ENCODE measurements at regions not wholly inside any gene's neighbourhood (a gene's known extent, or its start where the extent isn't known, plus 50 kb on each side); places are given as distances from the start of the nearest gene placed in this dataset.

DNA sequence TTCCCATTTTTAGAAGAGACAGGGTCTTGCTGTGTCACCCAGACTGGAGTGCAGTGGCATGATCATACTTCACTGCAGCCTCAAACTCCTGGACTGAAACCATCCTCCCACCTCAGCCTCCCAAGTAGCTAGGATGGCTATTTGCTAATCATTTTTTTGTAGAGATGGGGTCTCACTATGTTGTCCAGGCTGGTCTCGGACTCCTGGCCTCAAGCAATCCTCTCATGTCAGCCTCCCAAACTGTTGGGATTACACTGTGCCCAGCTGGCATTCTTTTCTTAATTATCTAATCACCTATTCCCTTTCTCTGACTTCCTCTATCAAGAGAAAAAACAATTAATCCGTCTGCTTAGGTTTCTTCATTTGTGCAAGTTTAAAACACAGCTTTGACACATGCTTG is 172.5 kb upstream of the TRIM24 start:
- TF ChIP-seq, protein P1, sequence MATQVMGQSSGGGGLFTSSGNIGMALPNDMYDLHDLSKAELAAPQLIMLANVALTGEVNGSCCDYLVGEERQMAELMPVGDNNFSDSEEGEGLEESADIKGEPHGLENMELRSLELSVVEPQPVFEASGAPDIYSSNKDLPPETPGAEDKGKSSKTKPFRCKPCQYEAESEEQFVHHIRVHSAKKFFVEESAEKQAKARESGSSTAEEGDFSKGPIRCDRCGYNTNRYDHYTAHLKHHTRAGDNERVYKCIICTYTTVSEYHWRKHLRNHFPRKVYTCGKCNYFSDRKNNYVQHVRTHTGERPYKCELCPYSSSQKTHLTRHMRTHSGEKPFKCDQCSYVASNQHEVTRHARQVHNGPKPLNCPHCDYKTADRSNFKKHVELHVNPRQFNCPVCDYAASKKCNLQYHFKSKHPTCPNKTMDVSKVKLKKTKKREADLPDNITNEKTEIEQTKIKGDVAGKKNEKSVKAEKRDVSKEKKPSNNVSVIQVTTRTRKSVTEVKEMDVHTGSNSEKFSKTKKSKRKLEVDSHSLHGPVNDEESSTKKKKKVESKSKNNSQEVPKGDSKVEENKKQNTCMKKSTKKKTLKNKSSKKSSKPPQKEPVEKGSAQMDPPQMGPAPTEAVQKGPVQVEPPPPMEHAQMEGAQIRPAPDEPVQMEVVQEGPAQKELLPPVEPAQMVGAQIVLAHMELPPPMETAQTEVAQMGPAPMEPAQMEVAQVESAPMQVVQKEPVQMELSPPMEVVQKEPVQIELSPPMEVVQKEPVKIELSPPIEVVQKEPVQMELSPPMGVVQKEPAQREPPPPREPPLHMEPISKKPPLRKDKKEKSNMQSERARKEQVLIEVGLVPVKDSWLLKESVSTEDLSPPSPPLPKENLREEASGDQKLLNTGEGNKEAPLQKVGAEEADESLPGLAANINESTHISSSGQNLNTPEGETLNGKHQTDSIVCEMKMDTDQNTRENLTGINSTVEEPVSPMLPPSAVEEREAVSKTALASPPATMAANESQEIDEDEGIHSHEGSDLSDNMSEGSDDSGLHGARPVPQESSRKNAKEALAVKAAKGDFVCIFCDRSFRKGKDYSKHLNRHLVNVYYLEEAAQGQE (IDR thresholded peaks at IDR 0.05; ENCODE audit: borderline replicate concordance), result no peak
- no peak for TF ChIP-seq RAD21 (conservative IDR thresholded peaks at IDR 0.05)
- TF ChIP-seq, protein P2, sequence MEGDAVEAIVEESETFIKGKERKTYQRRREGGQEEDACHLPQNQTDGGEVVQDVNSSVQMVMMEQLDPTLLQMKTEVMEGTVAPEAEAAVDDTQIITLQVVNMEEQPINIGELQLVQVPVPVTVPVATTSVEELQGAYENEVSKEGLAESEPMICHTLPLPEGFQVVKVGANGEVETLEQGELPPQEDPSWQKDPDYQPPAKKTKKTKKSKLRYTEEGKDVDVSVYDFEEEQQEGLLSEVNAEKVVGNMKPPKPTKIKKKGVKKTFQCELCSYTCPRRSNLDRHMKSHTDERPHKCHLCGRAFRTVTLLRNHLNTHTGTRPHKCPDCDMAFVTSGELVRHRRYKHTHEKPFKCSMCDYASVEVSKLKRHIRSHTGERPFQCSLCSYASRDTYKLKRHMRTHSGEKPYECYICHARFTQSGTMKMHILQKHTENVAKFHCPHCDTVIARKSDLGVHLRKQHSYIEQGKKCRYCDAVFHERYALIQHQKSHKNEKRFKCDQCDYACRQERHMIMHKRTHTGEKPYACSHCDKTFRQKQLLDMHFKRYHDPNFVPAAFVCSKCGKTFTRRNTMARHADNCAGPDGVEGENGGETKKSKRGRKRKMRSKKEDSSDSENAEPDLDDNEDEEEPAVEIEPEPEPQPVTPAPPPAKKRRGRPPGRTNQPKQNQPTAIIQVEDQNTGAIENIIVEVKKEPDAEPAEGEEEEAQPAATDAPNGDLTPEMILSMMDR (IDR thresholded peaks at IDR 0.05; ENCODE audit: poor library complexity, severe bottlenecking), result no peak
- TF ChIP-seq TAF1 (IDR thresholded peaks at IDR 0.05; ENCODE audit: low read depth), result no peak
- no peak for TF ChIP-seq SMC3 (conservative IDR thresholded peaks at IDR 0.05; ENCODE audit: poor library complexity)
- no peak for TF ChIP-seq EZH2 (IDR thresholded peaks at IDR 0.05; ENCODE audit: borderline replicate concordance, insufficient read depth, low read length, poor library complexity, severe bottlenecking)
- no peak for TF ChIP-seq MXI1 (conservative IDR thresholded peaks at IDR 0.05; ENCODE audit: poor library complexity, severe bottlenecking)
- TF ChIP-seq EP300 (conservative IDR thresholded peaks at IDR 0.05; ENCODE audit: poor library complexity, severe bottlenecking), result no peak
- TF ChIP-seq POLR2AphosphoS5 (IDR thresholded peaks at IDR 0.05), result no peak
- Histone ChIP-seq H3K4me3 (ENCODE audit: low read length) (no peak overlapping the region), H3K27me3 (ENCODE audit: insufficient read depth, low read depth, low read length) (no peaks in the 10 kb centered on the region)

DNA sequence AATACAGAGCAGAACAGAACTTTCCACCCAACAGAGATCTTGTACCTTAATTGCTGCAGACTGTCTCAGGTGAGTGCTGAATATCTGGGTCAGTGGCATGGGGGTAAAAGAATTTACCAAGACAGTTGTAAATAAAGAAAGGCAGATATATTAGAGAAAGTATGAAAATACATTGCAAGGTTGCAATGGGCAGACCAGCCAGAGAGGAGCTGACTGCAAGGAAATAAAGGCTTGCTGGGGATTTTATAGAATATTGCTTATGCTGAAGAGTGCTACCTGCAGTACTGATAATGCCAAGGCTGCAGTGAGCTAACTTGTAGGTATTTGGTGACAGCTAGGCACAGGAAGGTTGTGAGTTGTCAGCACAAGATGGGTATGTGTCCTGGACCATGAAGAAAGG is 171.0 kb upstream of the TRIM24 start:
- H2AFZ ChIP-seq (ENCODE audit: low read depth, low read length), result no peak overlapping the region
- no peaks in the 10 kb centered on the region for H3K9me3 ChIP-seq (ENCODE audit: low read length)
- TF ChIP-seq EP300 (conservative IDR thresholded peaks at IDR 0.05; ENCODE audit: poor library complexity, severe bottlenecking) (no peak), POLR2AphosphoS5 (IDR thresholded peaks at IDR 0.05) (no peak), EZH2 (IDR thresholded peaks at IDR 0.05; ENCODE audit: borderline replicate concordance, insufficient read depth, low read length, poor library complexity, severe bottlenecking) (no peak)
- no peak overlapping the region for H3K4me3 ChIP-seq (ENCODE audit: low read length)
- H3K36me3 ChIP-seq (ENCODE audit: insufficient read depth, low read length), result no peaks in the 10 kb centered on the region
- H3K9ac ChIP-seq (ENCODE audit: low read length), result no peak overlapping the region
- no peaks in the 10 kb centered on the region for H3K79me2 ChIP-seq (replicated peaks; ENCODE audit: insufficient read depth, low read length)
- H3K9me2 ChIP-seq (ENCODE audit: insufficient read depth, low read length), result no peaks in the 10 kb centered on the region
- H4K20me1 ChIP-seq (ENCODE audit: insufficient read depth), result no peaks in the 10 kb centered on the region
- H3K4me2 ChIP-seq (ENCODE audit: low read length), result no peak overlapping the region
- no peaks in the 10 kb centered on the region for H3K27me3 ChIP-seq (ENCODE audit: insufficient read depth, low read depth, low read length)
- H3F3A ChIP-seq (ENCODE audit: insufficient read depth, low read length, poor library complexity, severe bottlenecking), result no peaks in the 10 kb centered on the region
- H3K27ac ChIP-seq (ENCODE audit: low read length), result no peak overlapping the region

More for the DNA sequence above, 172.5 kb upstream of the TRIM24 start:
- Histone ChIP-seq H2AFZ (ENCODE audit: low read depth, low read length) (no peak overlapping the region), H3K9me2 (ENCODE audit: insufficient read depth, low read length) (no peaks in the 10 kb centered on the region), H3K79me2 (replicated peaks; ENCODE audit: insufficient read depth, low read length) (no peaks in the 10 kb centered on the region), H3K27ac (ENCODE audit: low read length) (no peak overlapping the region), H3K36me3 (ENCODE audit: insufficient read depth, low read length) (no peaks in the 10 kb centered on the region), H3K9ac (ENCODE audit: low read length) (no peak overlapping the region), H3K4me2 (ENCODE audit: low read length) (no peak overlapping the region), H3K9me3 (ENCODE audit: low read length) (no peaks in the 10 kb centered on the region), H4K20me1 (ENCODE audit: insufficient read depth) (no peaks in the 10 kb centered on the region), H3F3A (ENCODE audit: insufficient read depth, low read length, poor library complexity, severe bottlenecking) (no peaks in the 10 kb centered on the region)

DNA sequence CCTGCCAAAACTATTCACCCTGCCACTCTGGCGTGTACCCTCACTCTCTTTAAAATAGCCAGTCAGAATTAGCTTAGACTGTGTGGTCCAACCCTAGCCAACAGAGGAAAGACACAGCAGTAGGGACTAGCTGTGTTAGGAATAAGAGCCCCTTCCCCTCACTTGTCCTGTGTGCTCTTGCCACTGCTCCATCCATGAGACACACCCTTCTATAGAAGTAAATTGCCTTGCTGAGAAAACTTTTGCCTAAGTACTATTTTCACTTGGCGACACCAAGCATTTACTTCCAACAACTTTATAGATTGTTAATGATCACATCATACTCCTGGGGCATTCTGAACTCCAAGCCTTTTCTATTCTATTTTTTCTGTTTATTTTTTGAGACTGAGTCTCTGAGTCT is 170.2 kb upstream of the TRIM24 start:
- no peak for TF ChIP-seq RAD21 (conservative IDR thresholded peaks at IDR 0.05)
- no peak for TF ChIP-seq EZH2 (IDR thresholded peaks at IDR 0.05; ENCODE audit: borderline replicate concordance, insufficient read depth, low read length, poor library complexity, severe bottlenecking)
- TF ChIP-seq MXI1 (conservative IDR thresholded peaks at IDR 0.05; ENCODE audit: poor library complexity, severe bottlenecking), result no peak
- TF ChIP-seq SMC3 (conservative IDR thresholded peaks at IDR 0.05; ENCODE audit: poor library complexity), result no peak
- TF ChIP-seq POLR2AphosphoS5 (IDR thresholded peaks at IDR 0.05), result no peak
- TF ChIP-seq, protein P2 (IDR thresholded peaks at IDR 0.05; ENCODE audit: poor library complexity, severe bottlenecking), result no peak
- TF ChIP-seq EP300 (conservative IDR thresholded peaks at IDR 0.05; ENCODE audit: poor library complexity, severe bottlenecking), result no peak
- TF ChIP-seq, protein P1 (IDR thresholded peaks at IDR 0.05; ENCODE audit: borderline replicate concordance), result no peak
- no peak for TF ChIP-seq TAF1 (IDR thresholded peaks at IDR 0.05; ENCODE audit: low read depth)
- no peaks in the 10 kb centered on the region for H3K36me3 ChIP-seq (ENCODE audit: insufficient read depth, low read length)
- no peaks in the 10 kb centered on the region for H3K9me3 ChIP-seq (ENCODE audit: low read length)
- no peaks in the 10 kb centered on the region for H3K79me2 ChIP-seq (replicated peaks; ENCODE audit: insufficient read depth, low read length)
- H3K4me2 ChIP-seq (ENCODE audit: low read length), result no peak overlapping the region
- H3K27ac ChIP-seq (ENCODE audit: low read length), result no peak overlapping the region
- no peak overlapping the region for H2AFZ ChIP-seq (ENCODE audit: low read depth, low read length)
- no peaks in the 10 kb centered on the region for H3F3A ChIP-seq (ENCODE audit: insufficient read depth, low read length, poor library complexity, severe bottlenecking)
- H3K9me2 ChIP-seq (ENCODE audit: insufficient read depth, low read length), result no peaks in the 10 kb centered on the region
- no peaks in the 10 kb centered on the region for H3K27me3 ChIP-seq (ENCODE audit: insufficient read depth, low read depth, low read length)
- no peak overlapping the region for H3K4me3 ChIP-seq (ENCODE audit: low read length)
- no peak overlapping the region for H3K9ac ChIP-seq (ENCODE audit: low read length)
- no peaks in the 10 kb centered on the region for H4K20me1 ChIP-seq (ENCODE audit: insufficient read depth)

Data from neural cell (in vitro differentiated cells).